ENCODE measurements at regions not wholly inside any gene's neighbourhood (a gene's known extent, or its start where the extent isn't known, plus 50 kb on each side); places are given as distances from the start of the nearest gene placed in this dataset.

- TF ChIP-seq CTCF (conservative IDR thresholded peaks at IDR 0.05) = no peak
- no peak for TF ChIP-seq ZFX (IDR thresholded peaks at IDR 0.05)
Observed at GRCh38 chr14:43413084-43413483, 1094.0 kb downstream of the FSCB start.
